AG10803 (cell line): ENCODE measurements at regions not wholly inside any gene's neighbourhood (a gene's known extent, or its start where the extent isn't known, plus 50 kb on each side); places are given as distances from the start of the nearest gene placed in this dataset.
"Not testable (repeated sequence)": the region's sequence is repeated elsewhere in the genome, so short reads cannot be mapped to it uniquely, and the experiment has no call there.

ENCODE experiments used
- DNase-seq: peaks from one replicate; pipeline ENCODE4 v3.0.0; 2010; ENCODE audit warnings: low read depth
- H3K4me3 ChIP-seq: 2 replicates; pipeline ENCODE4 v1.5.1; 2011; ENCODE audit warnings: mild to moderate bottlenecking, low read length, control low read depth
- TF ChIP-seq, protein P1 (sequence below): conservative IDR thresholded peaks from 2 replicates; pipeline ENCODE4 v1.5.1; 2011; ENCODE audit warnings: mild to moderate bottlenecking, low read length, control low read depth, inconsistent platforms

DNA sequence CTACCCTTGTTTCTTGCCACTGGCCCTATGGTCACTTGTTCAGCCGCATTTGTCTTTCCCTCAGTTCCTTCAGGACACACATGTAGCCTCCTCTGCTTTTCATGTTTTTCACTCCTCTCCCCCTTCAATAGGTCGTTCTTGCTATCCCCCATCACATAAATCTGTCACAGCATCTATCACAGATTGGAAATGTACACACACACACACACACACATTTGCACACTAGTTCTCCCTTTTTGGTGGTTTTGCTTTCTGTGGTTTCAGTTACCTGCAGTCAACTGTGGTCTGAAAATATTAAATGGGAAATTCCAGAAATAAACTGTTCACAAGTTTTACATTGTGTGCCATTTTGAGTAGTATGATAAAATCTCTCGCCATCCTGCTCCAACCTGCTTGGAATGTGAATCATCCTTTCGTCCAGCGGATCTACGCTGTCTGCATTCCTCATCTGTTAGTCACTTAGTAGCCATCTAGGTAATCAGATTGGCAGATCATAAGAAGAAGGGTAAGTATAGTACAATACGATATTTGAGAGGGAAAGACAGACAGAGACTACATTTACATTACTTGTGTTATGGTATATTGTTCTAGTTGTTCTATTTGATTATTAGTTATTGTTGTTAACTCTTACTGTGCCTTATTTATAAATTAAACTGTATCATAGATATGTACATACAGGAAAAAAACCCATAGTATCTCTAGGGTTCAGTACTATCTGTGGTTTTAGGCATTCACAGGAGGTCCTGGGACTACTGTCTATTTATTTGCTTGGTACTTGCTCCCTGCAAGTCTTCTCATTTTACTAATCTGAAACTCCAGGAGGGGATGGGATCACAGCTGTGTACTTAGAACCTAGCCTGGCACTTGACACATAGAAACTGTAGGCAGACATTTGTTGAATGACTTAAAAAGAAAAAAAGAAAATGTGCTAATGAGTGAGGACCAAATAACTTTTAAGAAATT, 86.1 kb upstream of the PNPT1 start:
- peak; percentile 71 for DNase-seq
- no peak overlapping the region for H3K4me3 ChIP-seq
- TF ChIP-seq, protein P1, sequence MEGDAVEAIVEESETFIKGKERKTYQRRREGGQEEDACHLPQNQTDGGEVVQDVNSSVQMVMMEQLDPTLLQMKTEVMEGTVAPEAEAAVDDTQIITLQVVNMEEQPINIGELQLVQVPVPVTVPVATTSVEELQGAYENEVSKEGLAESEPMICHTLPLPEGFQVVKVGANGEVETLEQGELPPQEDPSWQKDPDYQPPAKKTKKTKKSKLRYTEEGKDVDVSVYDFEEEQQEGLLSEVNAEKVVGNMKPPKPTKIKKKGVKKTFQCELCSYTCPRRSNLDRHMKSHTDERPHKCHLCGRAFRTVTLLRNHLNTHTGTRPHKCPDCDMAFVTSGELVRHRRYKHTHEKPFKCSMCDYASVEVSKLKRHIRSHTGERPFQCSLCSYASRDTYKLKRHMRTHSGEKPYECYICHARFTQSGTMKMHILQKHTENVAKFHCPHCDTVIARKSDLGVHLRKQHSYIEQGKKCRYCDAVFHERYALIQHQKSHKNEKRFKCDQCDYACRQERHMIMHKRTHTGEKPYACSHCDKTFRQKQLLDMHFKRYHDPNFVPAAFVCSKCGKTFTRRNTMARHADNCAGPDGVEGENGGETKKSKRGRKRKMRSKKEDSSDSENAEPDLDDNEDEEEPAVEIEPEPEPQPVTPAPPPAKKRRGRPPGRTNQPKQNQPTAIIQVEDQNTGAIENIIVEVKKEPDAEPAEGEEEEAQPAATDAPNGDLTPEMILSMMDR = no peak

GRCh38 chr2:55776966-55777365, 83.3 kb upstream of the PNPT1 start:
- no peak for DNase-seq
- TF ChIP-seq, protein P1 = no peak
- H3K4me3 ChIP-seq = no peak overlapping the region

DNA sequence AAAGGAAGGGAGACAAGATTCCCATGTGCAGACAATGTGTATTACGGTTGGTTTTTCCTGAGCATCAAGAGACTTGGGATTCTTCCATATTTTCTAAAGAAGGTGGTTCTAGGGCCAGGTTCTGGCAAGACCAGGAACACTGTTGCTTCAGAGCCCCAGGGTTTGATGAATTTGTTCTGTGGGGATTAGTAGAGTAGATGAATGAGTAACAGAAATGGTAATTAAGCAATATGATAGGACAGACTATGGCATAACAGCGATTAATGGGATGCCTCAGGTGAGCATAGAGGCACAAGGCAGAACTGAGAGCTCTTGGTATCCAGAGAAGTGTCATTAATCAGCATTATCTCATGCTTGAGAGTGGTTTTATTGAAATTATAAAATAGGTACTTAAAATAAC, 82.8 kb upstream of the PNPT1 start:
- no peak for DNase-seq
- TF ChIP-seq, protein P1 = no peak
- no peak overlapping the region for H3K4me3 ChIP-seq

DNA sequence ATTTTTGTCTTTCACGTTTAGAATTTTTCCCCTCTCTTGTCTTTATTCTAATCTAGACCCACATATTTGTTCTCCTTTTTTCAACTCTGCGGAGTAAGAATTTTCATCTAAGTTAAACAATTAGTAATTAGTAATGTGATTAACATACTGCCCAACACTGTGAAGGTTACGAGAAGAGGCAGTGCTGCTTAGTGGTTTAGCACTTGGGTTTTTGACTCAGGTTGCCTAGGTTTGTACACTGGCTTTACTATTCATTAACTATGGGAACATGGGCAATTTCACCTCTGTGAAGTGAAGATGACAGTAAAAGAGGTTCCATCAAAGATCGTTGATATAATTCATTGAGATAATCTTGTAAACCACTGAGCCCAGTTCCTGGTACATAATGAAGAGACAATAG, 82.2 kb upstream of the PNPT1 start:
- TF ChIP-seq, protein P1 = no peak
- DNase-seq = no peak
- H3K4me3 ChIP-seq = no peak overlapping the region

- DNase-seq, H3K4me3 ChIP-seq: not testable (repeated sequence)
Observed at GRCh38 chr2:55773651-55774050, 80.0 kb upstream of the PNPT1 start.

DNA sequence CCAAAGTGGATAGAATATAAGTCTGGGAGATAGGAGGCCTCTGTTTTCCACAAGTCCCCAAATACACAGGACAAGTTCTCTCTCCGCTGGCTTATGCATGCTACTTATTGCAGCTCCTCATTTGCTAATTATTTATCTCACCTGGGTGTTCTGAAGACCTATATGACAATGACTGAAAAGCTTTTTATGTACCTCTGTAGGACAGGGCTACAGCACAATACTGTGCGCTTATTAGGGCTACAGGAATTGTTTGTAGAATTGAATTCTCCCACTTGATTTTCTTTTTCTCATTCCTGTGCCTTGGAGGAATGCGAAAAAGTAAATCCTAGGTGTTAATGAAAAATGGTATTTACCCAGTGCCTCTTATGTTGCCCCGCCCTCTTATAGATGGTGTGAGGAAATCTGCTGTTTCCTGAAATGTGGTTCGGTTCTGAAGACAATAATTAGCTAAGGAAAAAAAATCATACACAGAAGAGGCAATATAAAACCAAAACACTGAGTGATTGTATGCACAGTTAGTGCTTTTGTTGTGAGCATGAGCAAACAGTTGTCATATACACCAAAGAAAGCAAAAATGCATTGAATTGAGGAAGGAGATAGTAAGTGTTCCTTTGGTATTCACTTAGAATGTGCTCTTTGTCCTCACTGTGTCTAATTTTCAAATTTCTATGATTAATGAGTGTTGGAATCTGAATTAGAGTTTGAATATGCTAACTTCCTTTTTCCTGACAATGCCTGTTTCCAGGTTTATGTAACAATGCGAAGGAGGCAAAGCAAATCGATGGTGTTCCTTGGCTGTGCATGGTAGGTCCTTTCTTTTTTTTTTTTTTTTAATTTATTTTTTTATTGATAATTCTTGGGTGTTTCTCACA, 78.7 kb upstream of the PNPT1 start:
- no peak overlapping the region for H3K4me3 ChIP-seq
- DNase-seq = no peak
- TF ChIP-seq, protein P1 = no peak

DNA sequence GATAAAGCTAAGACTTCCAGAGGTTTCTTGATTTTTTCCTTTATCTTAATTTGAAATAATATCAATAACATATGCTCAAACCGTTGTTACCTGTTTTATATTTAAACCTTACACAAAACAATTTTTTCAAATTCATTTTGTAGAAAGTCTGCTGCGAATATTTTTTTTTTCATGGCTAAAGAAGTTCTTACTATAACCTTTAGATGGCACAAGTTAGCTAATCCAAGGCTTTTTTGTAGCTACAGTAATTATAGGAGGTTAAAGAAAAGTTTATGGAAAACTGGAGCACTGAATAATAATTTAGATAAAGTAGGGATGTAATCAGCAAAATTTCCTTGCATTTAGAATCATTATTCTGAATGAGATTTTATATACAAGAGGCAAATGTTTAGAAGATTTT, 78.0 kb upstream of the PNPT1 start:
- TF ChIP-seq, protein P1 = peak; percentile 84
- no peak overlapping the region for H3K4me3 ChIP-seq
- peak; percentile 52 for DNase-seq
